ENCODE measurements at regions not wholly inside any gene's neighbourhood (a gene's known extent, or its start where the extent isn't known, plus 50 kb on each side); places are given as distances from the start of the nearest gene placed in this dataset.

GRCh38 chr1:58931024-58931423 is 147.2 kb upstream of the JUN start:
- TF ChIP-seq CTCF (IDR thresholded peaks at IDR 0.05; ENCODE audit: poor library complexity, severe bottlenecking) (no peak), EP300 (conservative IDR thresholded peaks at IDR 0.05; ENCODE audit: poor library complexity, severe bottlenecking) (no peak), REST (IDR thresholded peaks at IDR 0.05; ENCODE audit: borderline replicate concordance) (no peak), POLR2AphosphoS5 (IDR thresholded peaks at IDR 0.05) (no peak), EZH2 (IDR thresholded peaks at IDR 0.05; ENCODE audit: borderline replicate concordance, insufficient read depth, low read length, poor library complexity, severe bottlenecking) (no peak), TAF1 (IDR thresholded peaks at IDR 0.05; ENCODE audit: low read depth) (no peak), SMC3 (conservative IDR thresholded peaks at IDR 0.05; ENCODE audit: poor library complexity) (no peak)
